Renal cortex interstitium (tissue), 11 donors: ENCODE measurements at regions not wholly inside any gene's neighbourhood (a gene's known extent, or its start where the extent isn't known, plus 50 kb on each side); places are given as distances from the start of the nearest gene placed in this dataset.
A peak's percentile ranks its signal among the peaks of the same experiment; 100 is the strongest.

Source experiments
- DNase-seq, 11 donors: peaks; one replicate each; pipeline ENCODE4 v3.0.0-alpha.2; 2013; ENCODE audit warnings: low read depth in 9 of 11, low spot score in 4 of 11; ENCODE audit errors: extremely low read depth in 1 of 11

DNA sequence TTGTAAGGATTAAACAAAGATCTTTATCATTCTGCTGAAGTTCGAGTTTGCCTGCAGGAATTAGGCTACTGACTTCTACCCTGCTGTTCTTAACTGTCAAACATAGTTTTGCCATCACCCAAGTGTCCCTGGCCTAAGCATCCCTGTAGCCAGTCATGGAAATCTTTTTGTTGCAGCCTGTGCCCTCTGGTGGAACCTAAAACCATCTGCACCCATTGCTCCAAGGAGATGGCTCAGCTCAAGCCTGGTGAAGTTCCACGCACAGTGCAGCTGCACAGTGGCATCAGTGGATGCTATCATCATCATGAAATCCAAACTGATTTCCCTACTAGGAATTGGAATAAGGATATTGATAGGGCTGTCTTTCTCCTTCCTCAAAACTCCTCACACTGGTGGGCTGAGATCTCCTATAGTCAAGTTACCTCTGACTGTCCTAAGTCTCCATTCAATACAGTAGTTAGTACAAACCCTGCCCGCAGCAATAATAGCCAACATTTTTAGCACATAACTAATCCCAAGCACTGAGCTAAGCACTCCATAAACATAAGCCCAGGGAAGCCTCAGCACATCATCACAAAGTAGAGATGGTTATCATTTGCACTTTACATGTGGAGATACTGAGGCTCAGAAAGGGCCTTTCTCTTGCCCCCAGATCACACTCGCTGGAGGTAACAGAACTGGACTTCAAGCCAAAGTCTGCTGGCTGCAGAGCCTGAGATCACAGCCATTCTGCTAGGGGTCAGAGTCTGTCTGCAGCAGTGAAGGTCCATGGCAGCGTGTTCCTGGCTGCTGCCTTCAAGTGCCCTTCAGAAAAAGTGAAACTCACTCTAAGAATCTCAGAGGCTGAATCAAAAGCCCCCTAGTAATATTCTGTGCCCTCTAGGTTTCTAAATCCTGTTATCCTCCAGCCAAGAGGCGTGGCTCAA lies 77.2 kb upstream of the MC3R start:
- peak in 2 of 11 donors; percentile 24 for DNase-seq

DNA sequence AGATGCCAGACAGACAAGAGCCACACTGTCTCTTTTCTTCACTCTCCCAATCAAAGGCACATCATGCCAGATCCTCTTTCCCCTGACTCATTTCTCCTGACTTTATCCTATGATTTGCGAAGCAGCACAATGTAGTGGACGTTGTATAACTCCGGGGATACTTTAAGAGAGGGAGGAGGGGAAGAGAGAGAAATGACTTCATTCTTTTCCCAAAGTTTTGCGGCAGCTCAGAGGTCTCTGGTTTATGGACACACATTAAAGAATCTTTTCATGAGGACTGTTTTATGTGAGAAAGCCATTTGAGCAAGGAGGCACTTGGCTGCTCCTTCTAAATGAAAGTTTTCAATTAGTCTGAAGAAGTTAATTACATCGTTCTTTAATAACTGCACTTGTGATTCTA lies 75.1 kb upstream of the MC3R start:
- DNase-seq = peak in 5 of 11 donors; percentile 25 to 51 (median 33)

DNA sequence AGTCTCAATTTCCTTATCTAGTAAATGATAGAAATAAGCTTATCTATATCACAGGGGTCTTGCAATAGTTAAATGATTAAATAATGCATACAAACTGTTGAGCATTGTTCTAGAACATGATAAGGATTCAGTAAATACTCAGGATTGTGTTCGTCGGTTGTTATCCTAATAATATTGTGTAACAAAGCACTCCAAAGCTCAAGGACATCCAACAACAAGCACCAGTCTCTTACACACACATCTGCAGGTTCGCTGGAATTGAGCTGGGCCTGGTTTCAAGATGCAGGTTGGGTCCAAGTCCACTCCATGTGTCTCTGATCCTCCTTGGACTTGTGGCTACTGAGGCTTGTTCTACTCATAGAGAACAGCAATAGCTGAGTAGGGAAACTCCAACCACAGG lies 74.1 kb upstream of the MC3R start:
- no peak for DNase-seq

DNA sequence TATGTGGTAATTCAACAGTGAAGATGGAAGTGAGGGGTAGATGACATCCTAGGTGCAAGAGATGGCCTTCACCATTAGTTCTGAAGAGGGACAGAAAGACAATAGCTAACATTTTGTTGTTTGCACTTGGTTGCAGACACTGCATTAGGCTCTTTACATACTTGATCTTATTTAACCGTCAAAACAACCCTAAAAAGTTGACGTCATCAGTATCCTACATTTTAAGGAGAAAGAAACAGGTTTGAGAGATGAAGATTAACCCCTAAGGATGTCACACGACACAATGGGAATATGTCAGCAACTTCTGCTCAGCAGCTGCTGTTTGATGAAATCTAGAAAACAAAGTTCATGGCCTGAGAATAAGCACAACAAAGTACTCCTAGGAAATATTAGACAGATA lies 72.6 kb upstream of the MC3R start:
- DNase-seq = no peak

DNA sequence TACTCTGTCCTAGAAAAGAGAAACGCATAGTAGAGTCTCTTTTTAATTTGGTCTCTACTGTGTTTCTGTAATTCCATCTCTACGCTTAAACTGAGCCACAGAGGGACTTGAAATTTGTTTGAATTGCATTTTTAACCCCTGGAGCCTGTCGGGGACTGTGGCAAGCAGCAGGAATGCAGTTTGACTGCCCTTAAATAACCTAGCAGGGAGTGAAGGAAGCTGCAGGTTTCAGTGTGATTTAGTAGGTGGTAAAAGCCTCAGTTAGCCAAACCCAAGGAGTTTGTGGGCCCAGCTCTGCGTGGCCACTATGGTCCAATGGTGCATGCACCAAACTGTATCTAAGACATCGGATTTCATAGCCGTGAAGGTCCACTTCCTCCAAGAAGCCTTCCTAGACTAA lies 70.3 kb upstream of the MC3R start:
- no peak for DNase-seq

DNA sequence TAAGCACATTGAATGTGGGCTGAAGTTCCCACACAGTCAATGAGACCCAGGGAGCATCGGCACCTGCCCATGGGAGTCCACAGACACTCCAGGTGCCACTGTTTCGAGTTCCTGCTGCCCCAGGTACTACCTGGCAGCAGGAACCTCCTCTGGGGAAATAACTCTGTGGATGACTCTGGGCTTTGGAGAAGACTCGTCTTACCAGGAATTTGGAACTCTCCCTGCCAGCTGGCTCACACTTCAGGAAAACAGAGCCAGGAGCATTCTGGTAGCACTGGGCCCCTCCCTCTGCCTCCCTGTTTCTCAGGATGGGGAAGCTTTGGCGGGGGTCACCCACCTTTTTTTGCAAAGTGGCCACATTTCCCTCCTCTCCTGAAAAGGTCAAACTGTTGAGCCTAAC lies 69.5 kb upstream of the MC3R start:
- DNase-seq = no peak

DNA sequence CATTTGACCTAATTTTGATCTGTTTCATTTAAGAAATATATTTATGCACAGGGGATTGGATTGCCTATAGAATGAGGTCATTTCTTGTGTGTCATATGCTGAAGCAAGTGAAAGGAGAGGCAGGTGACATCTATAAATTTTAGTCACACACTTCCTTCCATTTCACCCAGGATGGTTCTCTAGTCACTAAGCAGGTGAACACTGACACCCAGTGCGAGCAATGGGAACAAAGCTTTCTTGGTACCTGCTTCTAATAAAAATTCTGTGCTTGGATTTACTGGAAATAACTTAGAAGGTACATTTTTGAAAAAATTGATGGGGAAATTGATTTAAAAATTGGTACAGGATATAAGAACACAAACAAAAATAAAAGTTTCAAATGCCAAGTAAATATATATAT lies 66.9 kb upstream of the MC3R start:
- no peak for DNase-seq

DNA sequence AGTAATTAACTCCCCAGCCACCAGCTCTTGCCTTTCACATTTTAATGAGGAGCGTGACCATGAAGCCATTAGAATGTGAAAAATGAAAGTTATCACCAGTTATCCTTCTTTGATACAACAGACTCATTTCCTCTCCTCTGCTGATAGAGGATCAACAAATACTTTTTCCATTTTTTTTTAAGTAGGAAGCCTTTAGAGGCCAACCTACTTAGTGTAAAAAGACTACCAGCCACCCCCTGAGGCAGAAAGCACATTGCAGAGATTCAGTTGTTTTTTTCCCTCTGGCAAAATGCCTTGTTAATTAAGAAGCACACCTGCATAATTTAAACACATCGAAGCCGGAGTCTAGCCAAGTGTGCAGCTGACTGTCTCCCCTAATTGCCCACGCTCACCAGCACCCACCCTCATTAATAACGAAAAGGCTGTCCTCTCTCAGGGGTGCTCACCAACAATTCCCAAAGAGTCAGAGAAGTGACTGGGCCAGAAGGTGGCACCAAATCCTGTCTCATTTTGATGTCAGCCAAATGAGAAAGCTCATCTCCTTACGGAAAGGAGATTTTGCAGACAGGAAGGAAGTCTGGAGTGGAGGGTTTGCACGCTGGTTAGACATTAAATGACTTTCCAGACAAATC lies 60.9 kb upstream of the MC3R start:
- DNase-seq = peak in 1 of 11 donors; percentile 31

DNA sequence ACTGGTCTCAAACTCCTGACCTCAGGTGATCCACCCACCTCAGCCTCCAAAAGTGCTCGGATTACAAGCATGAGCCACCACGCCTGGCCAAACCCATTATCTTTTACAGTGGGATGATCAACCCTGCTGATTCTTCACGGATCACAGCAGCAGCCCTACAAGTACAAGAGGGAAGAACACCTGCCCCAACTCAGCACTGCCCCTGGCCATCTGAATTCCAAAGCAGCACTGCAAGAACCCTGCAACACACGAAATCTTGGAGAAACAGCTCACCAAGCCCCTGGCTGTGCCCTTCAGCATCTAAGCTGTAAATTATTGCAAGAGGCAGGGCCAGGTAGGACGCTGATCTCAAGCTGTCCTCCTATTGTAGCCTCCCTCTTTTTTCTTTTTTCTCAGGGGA lies 54.5 kb upstream of the MC3R start:
- no peak for DNase-seq

DNA sequence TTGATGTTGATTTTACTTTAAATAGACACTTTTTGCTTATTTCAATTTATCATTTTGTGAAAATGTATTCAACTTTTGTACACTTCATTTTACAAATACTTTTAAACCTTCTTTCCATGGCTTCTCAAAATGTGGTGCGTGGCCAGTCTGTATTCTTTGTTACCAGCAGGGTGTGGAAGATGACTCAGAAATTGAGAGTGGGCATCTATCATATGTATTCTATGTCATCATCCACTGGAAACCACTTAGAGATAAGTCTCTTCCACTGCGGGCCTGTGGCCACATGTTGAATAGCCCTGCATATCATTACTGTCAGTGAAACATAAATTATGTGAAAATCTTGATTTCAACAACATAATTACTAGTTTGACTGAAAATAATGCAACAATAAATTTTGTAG lies 52.6 kb upstream of the MC3R start:
- DNase-seq = no peak
